Colonic mucosa (tissue), 4 donors: ENCODE measurements at regions not wholly inside any gene's neighbourhood (a gene's known extent, or its start where the extent isn't known, plus 50 kb on each side); places are given as distances from the start of the nearest gene placed in this dataset.

Source experiments
- DNase-seq: peaks from one replicate; pipeline ENCODE4 v3.0.0-alpha.2; 2020
- H3K27ac ChIP-seq: fragments of 200-600 bp; one replicate; pipeline ENCODE4 v1.8.0; 2021
- H3K27me3 ChIP-seq: fragments of 200-600 bp; one replicate; pipeline ENCODE4 v1.8.0; 2021
- H3K36me3 ChIP-seq: fragments of 200-600 bp; one replicate; pipeline ENCODE4 v1.8.0; 2021
- H3K4me1 ChIP-seq: fragments of 200-600 bp; one replicate; pipeline ENCODE4 v1.8.0; 2021; ENCODE audit warnings: mild to moderate bottlenecking
- H3K4me3 ChIP-seq: fragments of 200-600 bp; one replicate; pipeline ENCODE4 v1.8.0; 2021
- H3K9ac ChIP-seq, 2 donors: one replicate each; pipeline ENCODE4 v1.7.0; 2013; ENCODE audit warnings: control low read depth in 2 of 2, low read depth in 2 of 2, low read length in 2 of 2
- H3K9me3 ChIP-seq: fragments of 200-600 bp; one replicate; pipeline ENCODE4 v1.8.0; 2021
- CTCF ChIP-seq: fragments of 200-600 bp; IDR thresholded peaks from one replicate; pipeline ENCODE4 v1.8.0; 2022; ENCODE audit warnings: antibody characterized with exemption, mild to moderate bottlenecking
- intact Hi-C: fragments of 100-400 bp; cut with DNase I; formaldehyde crosslinking; loops from one replicate; pipeline ENCODE4 v1.14.1; 2022
- donor health status: healthy.
- donor health status: DM: no; HTN: no; CAD: no.
- donor health status: DM: no; HTN: no; CAD: no.

- Histone ChIP-seq H3K27me3 (no peaks in the 10 kb centered on the region), H3K36me3 (no peaks in the 10 kb centered on the region), H3K4me1 (no peaks in the 10 kb centered on the region), H3K9ac (no peak overlapping the region), H3K9me3 (no peaks in the 10 kb centered on the region), H3K4me3 (no peak overlapping the region), H3K27ac (no peak overlapping the region)
- intact Hi-C loops: no loop called here
- DNase-seq: no peak
- TF ChIP-seq CTCF: no peak
Measured at GRCh38 chr7:52479990-52480389, 555.4 kb upstream of the POM121L12 start.

- no peak for DNase-seq
- Histone ChIP-seq H3K9me3 (no peaks in the 10 kb centered on the region), H3K4me1 (no peaks in the 10 kb centered on the region), H3K36me3 (no peaks in the 10 kb centered on the region), H3K27ac (no peak overlapping the region), H3K27me3 (no peaks in the 10 kb centered on the region), H3K9ac (no peak overlapping the region), H3K4me3 (no peak overlapping the region)
- intact Hi-C loops: no loop called here
- no peak for TF ChIP-seq CTCF
Measured at GRCh38 chr7:52475001-52475582, 560.3 kb upstream of the POM121L12 start.

GRCh38 chr7:52473756-52474155 lies 561.7 kb upstream of the POM121L12 start:
- Histone ChIP-seq H3K9ac (no peak overlapping the region), H3K27ac (no peak overlapping the region), H3K27me3 (no peaks in the 10 kb centered on the region), H3K9me3 (no peaks in the 10 kb centered on the region), H3K4me1 (no peaks in the 10 kb centered on the region), H3K36me3 (no peaks in the 10 kb centered on the region), H3K4me3 (no peak overlapping the region)
- no peak for TF ChIP-seq CTCF
- no peak for DNase-seq
- intact Hi-C loops: no loop called here

GRCh38 chr7:52472006-52472620 lies 563.3 kb upstream of the POM121L12 start:
- Histone ChIP-seq H3K4me1 (no peaks in the 10 kb centered on the region), H3K9me3 (no peaks in the 10 kb centered on the region), H3K27ac (no peak overlapping the region), H3K4me3 (no peak overlapping the region), H3K27me3 (no peaks in the 10 kb centered on the region), H3K9ac (no peak overlapping the region), H3K36me3 (no peaks in the 10 kb centered on the region)
- TF ChIP-seq CTCF: no peak
- DNase-seq: no peak
- intact Hi-C loops: no loop called here

GRCh38 chr7:52465216-52465615 lies 570.2 kb upstream of the POM121L12 start:
- H3K4me1 ChIP-seq: no peaks in the 10 kb centered on the region
- no peak for DNase-seq
- H3K36me3 ChIP-seq: no peaks in the 10 kb centered on the region
- no peak overlapping the region for H3K27ac ChIP-seq
- no peaks in the 10 kb centered on the region for H3K27me3 ChIP-seq
- H3K9ac ChIP-seq: no peak overlapping the region
- TF ChIP-seq CTCF: no peak
- no peaks in the 10 kb centered on the region for H3K9me3 ChIP-seq
- intact Hi-C loops: no loop called here
- H3K4me3 ChIP-seq: no peak overlapping the region
